HG02852 (cell line): ENCODE measurements at regions not wholly inside any gene's neighbourhood (a gene's known extent, or its start where the extent isn't known, plus 50 kb on each side); places are given as distances from the start of the nearest gene placed in this dataset.

Source experiments
- ATAC-seq: cut with Tn5 transposase; IDR thresholded peaks from one replicate; pipeline ENCODE4 v1.9.1; 2021; ENCODE audit warnings: mild to moderate bottlenecking, moderate library complexity; ENCODE audit not compliant: unreplicated experiment

GRCh38 chr2:66691031-66691965 lies 256.4 kb downstream of the MEIS1 start:
- ATAC-seq: no peak

GRCh38 chr2:66692521-66693054 lies 257.7 kb downstream of the MEIS1 start:
- ATAC-seq: no peak

DNA sequence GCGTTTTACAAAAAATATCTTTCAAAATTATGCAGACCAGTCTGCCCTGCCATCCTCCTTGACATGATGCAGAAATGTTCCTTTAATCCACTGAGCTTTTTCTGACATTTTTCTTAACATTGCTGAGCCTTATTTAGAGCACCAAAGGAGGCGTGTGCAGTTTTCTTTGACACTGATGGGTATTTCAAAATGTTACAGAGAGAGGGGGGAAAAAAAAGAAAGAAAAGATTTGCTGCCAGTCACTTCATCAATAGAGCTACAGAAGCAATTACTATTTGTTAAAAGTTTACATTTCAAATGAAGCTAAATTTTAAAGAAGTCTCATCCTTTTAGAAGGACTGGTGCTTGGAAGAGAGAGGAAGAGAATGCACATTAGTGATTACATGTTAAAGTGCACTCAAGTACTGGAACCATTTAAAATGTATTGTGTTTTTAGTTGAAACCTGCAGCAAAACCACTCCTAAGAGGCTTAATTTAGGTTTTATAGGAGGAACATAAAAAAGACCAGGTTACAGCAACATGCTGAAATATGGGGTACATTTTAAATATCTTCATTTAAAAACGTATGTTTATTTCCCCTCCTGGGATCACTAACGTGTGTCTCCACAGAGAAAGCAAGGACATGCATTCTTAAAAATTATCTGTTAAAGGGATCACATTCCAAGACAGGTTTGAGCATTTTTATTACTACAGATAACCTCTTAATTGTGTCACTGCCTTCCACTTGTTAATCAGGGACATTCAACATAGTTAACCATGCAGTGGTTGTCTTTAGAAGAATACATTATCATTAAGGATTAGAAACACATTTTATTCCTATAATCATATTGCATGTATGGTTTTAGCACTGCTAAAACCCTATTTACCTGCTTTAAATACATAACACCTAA lies 258.4 kb downstream of the MEIS1 start:
- no peak for ATAC-seq

DNA sequence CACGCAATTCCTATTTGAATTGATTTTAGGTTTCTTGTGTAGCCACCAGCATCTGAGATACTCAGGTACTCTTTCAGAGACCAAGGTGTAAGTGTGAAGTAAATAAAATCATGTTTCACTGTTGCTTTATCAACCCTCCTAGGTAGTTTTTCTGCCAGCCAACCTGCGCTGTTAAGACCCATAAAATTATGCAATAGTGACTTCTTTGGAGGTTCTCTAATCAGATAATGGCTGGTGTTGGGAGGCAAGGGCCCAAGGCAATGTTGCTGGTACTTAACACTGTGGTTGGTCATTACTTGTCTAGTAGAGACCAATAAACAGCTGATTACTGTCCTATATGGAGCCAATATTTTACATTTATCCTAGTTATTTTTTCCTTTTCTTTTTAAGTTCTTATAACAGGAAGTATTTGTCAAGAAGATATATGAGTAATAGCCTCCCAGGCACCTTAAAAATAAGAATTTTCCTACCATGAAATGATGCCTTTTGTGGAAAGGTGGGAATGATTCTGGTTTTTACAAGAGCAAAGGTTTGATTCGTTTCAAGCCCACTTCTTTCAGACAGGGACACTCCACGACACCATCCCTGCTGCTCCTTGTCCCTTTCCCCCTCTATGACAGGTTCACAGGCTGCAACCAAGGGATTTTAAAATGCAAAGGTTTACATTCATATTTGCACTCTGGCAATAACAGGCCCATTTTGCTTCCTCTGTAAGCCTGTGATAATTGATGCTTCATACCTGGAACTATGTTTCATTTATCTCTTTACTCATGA lies 259.3 kb downstream of the MEIS1 start:
- ATAC-seq: no peak

DNA sequence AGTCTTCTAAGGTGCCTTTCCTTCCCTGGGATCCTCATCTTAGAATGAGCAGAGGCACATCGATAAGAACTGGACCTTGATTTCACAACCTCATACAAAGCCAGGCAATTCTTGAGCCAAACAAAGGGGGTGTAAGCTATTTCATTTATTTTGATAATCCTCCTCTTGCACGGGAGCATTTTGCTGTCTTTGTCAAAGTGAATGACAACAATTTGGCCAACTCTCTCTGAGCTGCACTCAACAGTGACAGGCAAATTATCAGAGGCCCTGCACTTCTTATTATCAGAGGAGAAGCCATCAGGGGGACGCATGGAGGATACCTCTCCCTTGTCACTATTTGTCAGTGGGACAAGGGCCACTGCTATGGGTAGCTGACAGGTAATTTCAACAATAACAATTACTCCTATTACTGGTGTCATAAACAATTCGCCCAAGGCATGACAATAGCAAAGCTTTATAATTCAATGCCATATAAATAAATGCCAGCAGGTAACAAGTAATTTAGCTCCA lies 260.4 kb downstream of the MEIS1 start:
- no peak for ATAC-seq

DNA sequence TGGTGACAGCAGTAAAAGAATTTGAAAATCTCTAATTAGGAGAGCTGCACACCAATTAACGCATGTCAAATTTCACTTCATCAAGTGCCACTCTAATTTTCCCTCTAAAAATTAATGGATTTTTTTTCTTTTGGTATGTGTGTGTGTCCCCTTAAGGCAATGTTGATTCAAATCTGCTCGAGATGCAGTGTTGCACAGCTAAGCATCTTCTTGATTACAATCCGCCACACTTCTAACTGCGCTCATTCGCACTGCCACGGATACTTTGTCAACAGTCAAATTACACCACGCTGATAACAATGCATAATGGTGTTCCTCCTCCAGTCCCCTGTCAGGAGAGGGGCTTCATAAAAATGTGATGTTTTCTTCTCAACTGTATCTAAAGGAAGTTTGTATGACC lies 261.4 kb downstream of the MEIS1 start:
- ATAC-seq: no peak

- no peak for ATAC-seq
Observed at GRCh38 chr2:66696886-66697285, 262.0 kb downstream of the MEIS1 start.

DNA sequence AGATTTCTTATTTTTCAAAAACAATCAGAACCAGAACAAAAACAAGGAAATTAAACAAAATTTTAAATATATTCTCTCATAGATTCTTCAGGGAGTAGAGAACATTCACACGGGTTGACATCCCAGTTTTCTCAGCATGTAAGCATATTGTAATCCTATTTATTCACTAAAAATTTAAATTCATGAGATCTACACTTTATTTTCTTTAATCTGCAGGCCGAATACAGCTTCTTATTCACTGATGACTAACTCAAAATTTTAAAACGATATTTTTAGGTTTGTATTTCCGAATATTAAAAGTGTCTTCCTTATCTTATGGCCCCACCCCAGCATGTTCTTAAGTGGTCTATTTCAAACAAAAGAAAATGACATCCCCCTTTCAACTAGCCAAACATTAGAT lies 262.4 kb downstream of the MEIS1 start:
- ATAC-seq: no peak

GRCh38 chr2:66698091-66698490 lies 263.2 kb downstream of the MEIS1 start:
- ATAC-seq: no peak

GRCh38 chr2:66698576-66699239 lies 263.8 kb downstream of the MEIS1 start:
- ATAC-seq: no peak

GRCh38 chr2:66699416-66699792 lies 264.5 kb downstream of the MEIS1 start:
- no peak for ATAC-seq

- no peak for ATAC-seq
Observed at GRCh38 chr2:66699793-66700676, 265.1 kb downstream of the MEIS1 start.

DNA sequence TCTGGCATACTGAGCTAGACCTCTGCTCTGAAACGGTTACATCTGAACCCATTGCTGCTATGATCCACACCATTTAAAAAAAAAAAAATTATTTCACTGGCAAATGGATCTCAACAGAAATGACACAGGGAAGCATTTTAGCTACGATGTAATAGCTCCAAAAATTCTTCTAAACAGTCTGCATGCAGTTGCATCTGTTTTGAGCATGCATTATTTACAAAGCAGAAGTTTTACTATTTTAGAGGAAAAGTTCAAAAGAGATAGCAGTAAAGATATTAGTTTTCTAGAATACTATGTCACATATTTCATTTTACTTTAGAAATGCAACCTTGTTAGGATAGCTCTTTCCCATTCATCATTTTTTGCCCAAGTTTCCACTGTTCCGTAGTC lies 265.7 kb downstream of the MEIS1 start:
- no peak for ATAC-seq

DNA sequence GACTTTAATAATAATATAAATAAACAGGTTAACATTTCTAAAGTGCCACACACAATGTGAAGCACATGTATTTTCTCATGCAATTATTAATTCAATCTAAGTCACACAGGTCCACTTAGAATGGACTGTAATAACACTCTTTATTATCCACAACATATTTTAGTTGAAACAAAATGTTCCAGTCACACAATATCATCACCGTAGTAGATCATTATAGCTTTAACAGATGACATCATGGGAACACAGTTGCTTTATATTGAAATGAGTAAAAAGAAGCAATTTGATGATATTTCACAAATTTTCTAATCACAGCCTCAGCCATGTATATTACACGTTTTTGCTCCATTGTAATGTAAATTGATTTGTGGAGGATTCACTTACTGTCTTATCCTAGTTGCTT lies 266.3 kb downstream of the MEIS1 start:
- no peak for ATAC-seq

DNA sequence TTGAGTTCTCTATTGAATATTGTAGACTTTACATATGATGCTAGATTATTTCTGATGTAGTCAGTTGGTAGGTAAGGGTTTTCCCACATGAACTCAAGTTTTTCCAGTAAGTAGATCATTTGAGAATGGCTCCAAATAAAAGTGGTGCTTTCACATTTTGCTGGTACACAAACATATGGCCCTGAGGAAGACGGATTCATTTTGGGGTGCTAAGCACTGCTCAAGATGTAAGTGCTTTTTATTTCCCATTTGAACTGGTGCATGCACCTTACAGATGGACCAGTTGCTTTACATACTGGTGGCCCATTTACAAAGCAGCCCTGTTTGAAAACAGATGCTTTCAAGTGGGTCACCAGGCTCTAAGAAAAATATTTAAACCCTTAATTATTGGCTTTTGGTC lies 266.7 kb downstream of the MEIS1 start:
- ATAC-seq: no peak

GRCh38 chr2:66702301-66702700 lies 267.4 kb downstream of the MEIS1 start:
- ATAC-seq: no peak

DNA sequence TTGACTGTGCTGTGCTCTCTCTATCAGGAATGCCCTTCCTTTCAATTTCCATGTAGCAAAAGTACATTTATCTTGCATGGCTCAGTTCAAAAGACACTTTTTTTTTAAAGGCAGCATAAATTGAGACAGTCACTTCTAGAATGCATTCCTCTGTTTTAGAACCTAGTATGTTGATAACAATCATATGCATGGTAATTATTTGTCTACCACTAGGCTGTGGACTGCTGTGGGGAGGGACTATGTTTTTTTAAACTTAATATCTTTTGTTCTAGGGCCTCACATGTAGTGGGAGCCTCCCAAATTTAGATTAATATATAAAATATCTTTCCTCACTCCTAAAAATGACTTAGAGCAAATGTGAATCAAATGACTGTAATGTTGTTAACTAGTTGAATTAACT lies 269.9 kb downstream of the MEIS1 start:
- ATAC-seq: no peak

- ATAC-seq: no peak
Observed at GRCh38 chr2:66714610-66715009, 279.7 kb downstream of the MEIS1 start.

- ATAC-seq: no peak
Observed at GRCh38 chr2:66717218-66717905, 282.4 kb downstream of the MEIS1 start.
